Peyer's patch (tissue), 4 donors: ENCODE measurements at regions not wholly inside any gene's neighbourhood (a gene's known extent, or its start where the extent isn't known, plus 50 kb on each side); places are given as distances from the start of the nearest gene placed in this dataset.

Source experiments
- DNase-seq, 3 donors: peaks; one replicate each; pipeline ENCODE4 v3.0.0-alpha.2; 2017 to 2019
- H3K27ac ChIP-seq, 4 donors: fragments of 200-600 bp; sonication (generic); one replicate each; pipeline ENCODE4 v1.5.1; 2016 to 2019
- H3K27me3 ChIP-seq, 2 donors: fragments of 200-600 bp; sonication (generic); one replicate each; pipeline ENCODE4 v1.5.1; 2019
- H3K36me3 ChIP-seq, 3 donors: fragments of 200-600 bp; sonication (generic); one replicate each; pipeline ENCODE4 v1.5.1; 2016 to 2019
- H3K4me1 ChIP-seq, 4 donors: fragments of 200-600 bp; sonication (generic); one replicate each; pipeline ENCODE4 v1.5.1; 2016 to 2019
- H3K4me3 ChIP-seq, 4 donors: fragments of 200-600 bp; sonication (generic); 1 replicate in 3 of 4; 2 replicates in 1 of 4; pipeline ENCODE4 v1.5.1; 2016 to 2019; ENCODE audit warnings: mild to moderate bottlenecking in 1 of 4
- H3K9me3 ChIP-seq, 4 donors: fragments of 200-600 bp; sonication (generic); one replicate each; pipeline ENCODE4 v1.5.1; 2016 to 2019; ENCODE audit warnings: mild to moderate bottlenecking in 1 of 4
- POLR2A ChIP-seq, 2 donors: fragments of 450-650 bp; IDR thresholded peaks; one replicate each; pipeline ENCODE4 v1.5.1; 2017; ENCODE audit warnings: antibody characterized with exemption in 2 of 2, mild to moderate bottlenecking in 2 of 2, moderate library complexity in 2 of 2
- TF ChIP-seq, protein P1 (sequence below), 6 experiments: fragments of 450-650 bp in 4 of 6; fragments of 200-600 bp in 2 of 6; sonication (generic) in 1 of 6; IDR thresholded peaks; one replicate each; pipeline ENCODE4 v1.5.1; 2017 to 2019; ENCODE audit warnings: antibody characterized with exemption in 6 of 6, mild to moderate bottlenecking in 3 of 6, moderate library complexity in 1 of 6

DNA sequence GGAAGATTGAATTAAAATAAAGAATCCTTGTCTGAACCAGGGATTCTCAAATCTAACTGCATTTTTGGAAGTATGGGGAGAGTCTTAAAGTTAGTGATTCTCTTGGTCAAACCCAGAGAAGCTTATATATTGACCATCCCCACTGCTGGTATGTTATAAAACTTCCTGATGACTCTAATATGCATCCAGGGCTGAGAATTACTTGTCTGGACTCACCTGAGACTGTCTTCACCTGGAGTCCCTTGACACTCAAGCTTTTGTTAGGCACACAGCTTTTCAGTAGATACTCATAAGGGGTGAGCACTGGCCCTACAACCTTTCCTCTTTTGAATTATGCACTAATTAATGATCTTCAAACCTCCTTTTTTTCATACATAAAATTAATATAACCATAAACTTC is 149.6 kb upstream of the GULP1 start:
- Histone ChIP-seq H3K9me3 (no peaks in the 10 kb centered on the region), H3K4me3 (no peak overlapping the region), H3K27ac (no peak overlapping the region), H3K4me1 (no peaks in the 10 kb centered on the region), H3K36me3 (no peaks in the 10 kb centered on the region), H3K27me3 (no peaks in the 10 kb centered on the region)
- no peak for DNase-seq
- TF ChIP-seq POLR2A (IDR thresholded peaks at IDR 0.05), result no peak
- TF ChIP-seq, protein P1, sequence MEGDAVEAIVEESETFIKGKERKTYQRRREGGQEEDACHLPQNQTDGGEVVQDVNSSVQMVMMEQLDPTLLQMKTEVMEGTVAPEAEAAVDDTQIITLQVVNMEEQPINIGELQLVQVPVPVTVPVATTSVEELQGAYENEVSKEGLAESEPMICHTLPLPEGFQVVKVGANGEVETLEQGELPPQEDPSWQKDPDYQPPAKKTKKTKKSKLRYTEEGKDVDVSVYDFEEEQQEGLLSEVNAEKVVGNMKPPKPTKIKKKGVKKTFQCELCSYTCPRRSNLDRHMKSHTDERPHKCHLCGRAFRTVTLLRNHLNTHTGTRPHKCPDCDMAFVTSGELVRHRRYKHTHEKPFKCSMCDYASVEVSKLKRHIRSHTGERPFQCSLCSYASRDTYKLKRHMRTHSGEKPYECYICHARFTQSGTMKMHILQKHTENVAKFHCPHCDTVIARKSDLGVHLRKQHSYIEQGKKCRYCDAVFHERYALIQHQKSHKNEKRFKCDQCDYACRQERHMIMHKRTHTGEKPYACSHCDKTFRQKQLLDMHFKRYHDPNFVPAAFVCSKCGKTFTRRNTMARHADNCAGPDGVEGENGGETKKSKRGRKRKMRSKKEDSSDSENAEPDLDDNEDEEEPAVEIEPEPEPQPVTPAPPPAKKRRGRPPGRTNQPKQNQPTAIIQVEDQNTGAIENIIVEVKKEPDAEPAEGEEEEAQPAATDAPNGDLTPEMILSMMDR (IDR thresholded peaks at IDR 0.05), result no peak

DNA sequence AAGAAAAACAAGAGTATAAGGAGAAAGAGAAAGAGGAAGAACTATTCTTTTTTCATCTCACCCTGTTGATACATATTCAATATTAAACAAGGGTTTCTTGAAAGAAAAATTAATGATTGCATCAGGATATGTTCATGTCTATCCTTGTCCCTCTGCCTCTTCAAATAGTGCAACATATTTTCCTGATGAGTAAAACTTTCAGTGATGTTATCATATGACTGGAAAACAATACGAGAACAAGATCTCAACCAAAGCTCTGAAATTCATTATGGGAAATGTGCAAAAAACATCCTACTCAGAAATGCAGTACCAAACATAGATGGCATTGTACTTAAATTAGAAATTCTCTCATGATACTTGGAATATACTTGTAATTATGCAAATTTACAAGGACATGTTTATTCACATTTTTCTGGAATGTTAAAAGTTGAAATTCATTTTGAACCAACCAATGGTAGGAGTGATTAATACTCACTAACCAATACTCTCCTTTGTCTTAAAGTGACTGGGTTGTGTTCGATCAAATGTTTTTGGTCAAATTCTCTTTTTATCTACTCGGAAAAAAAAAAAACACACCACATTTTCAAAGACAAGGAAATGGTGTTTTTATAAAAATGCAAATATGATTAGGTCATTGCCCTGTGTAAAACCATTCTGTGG is 148.9 kb upstream of the GULP1 start:
- Histone ChIP-seq H3K27ac (no peak overlapping the region), H3K4me3 (no peak overlapping the region), H3K9me3 (no peaks in the 10 kb centered on the region), H3K36me3 (no peaks in the 10 kb centered on the region), H3K27me3 (no peaks in the 10 kb centered on the region), H3K4me1 (no peaks in the 10 kb centered on the region)
- TF ChIP-seq POLR2A (IDR thresholded peaks at IDR 0.05), result no peak
- TF ChIP-seq, protein P1 (IDR thresholded peaks at IDR 0.05), result no peak
- no peak for DNase-seq

DNA sequence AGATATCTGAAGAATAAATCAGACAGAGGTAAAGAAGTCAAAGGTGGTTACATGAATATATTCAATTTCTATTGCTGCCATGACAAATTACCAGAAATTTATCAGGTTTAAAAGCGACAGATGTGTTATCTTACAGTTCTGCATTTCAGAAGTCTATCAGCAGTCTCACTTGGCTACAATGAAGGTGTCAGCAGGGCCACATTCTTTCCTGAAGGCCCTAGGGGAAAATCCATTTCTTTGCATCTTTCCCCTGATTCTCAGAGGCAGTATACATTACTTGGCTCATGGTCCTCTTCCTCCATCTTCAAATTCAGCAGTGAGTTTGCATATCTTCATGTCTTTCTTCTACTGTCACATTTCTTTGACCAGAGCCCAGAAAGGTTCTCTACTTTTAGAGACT is 145.8 kb upstream of the GULP1 start:
- TF ChIP-seq, protein P1 (IDR thresholded peaks at IDR 0.05), result no peak
- TF ChIP-seq POLR2A (IDR thresholded peaks at IDR 0.05), result no peak

DNA sequence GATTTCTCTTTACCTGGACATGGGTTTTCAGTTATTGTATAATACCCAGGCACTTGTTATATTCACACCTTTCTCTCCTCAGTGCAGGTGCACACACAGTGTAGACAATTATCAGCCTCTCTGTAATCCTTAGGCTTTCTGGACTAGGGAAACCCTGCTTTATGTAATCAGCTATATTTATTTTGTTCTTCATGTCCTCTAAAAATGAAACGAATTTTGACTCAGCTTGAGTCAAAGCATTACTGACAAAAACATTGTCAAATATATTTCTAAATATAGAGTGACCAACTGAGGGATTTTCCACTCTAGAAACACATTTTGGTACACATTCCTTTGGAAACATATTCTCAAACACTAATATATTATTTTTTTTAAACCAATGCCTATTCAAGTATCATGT is 144.8 kb upstream of the GULP1 start:
- H3K4me3 ChIP-seq, result no peak overlapping the region
- TF ChIP-seq, protein P1 (IDR thresholded peaks at IDR 0.05), result no peak
- TF ChIP-seq POLR2A (IDR thresholded peaks at IDR 0.05), result no peak

More for the DNA sequence above, 145.8 kb upstream of the GULP1 start:
- Histone ChIP-seq H3K4me3 (no peak overlapping the region), H3K4me1 (no peaks in the 10 kb centered on the region), H3K9me3 (no peaks in the 10 kb centered on the region), H3K27ac (no peak overlapping the region), H3K36me3 (no peaks in the 10 kb centered on the region), H3K27me3 (no peaks in the 10 kb centered on the region)
- no peak for DNase-seq

DNA sequence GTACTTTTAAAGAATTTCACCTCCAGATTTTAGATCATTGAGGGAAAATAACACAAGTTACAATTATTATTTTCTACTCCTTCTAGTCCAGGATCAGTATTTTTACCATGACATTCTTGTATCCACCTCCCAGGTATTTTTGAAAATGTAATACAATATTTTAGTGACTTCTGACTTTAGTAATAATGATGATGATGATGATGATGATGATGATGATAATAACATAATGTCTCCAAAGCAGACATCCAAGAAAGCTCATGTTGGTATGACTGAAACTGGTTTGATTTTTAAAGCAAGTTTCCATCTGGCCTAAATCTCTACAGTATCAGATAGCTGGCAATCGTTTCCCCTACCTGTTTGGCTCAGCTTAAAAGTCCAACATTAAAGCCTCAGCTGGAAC is 140.0 kb upstream of the GULP1 start:
- Histone ChIP-seq H3K4me1 (no peaks in the 10 kb centered on the region), H3K9me3 (no peaks in the 10 kb centered on the region), H3K27ac (no peak overlapping the region), H3K27me3 (no peaks in the 10 kb centered on the region), H3K36me3 (no peaks in the 10 kb centered on the region), H3K4me3 (no peak overlapping the region)
- no peak for DNase-seq
- TF ChIP-seq, protein P1 (IDR thresholded peaks at IDR 0.05), result no peak
- no peak for TF ChIP-seq POLR2A (IDR thresholded peaks at IDR 0.05)

More for the DNA sequence above, 144.8 kb upstream of the GULP1 start:
- no peaks in the 10 kb centered on the region for H3K9me3 ChIP-seq
- no peak overlapping the region for H3K27ac ChIP-seq
- no peak for DNase-seq
- H3K36me3 ChIP-seq, result no peaks in the 10 kb centered on the region
- no peaks in the 10 kb centered on the region for H3K4me1 ChIP-seq
- no peaks in the 10 kb centered on the region for H3K27me3 ChIP-seq
